ENCODE measurements at regions not wholly inside any gene's neighbourhood (a gene's known extent, or its start where the extent isn't known, plus 50 kb on each side); places are given as distances from the start of the nearest gene placed in this dataset.
"Not testable (repeated sequence)": the region's sequence is repeated elsewhere in the genome, so short reads cannot be mapped to it uniquely, and the experiment has no call there.

DNA sequence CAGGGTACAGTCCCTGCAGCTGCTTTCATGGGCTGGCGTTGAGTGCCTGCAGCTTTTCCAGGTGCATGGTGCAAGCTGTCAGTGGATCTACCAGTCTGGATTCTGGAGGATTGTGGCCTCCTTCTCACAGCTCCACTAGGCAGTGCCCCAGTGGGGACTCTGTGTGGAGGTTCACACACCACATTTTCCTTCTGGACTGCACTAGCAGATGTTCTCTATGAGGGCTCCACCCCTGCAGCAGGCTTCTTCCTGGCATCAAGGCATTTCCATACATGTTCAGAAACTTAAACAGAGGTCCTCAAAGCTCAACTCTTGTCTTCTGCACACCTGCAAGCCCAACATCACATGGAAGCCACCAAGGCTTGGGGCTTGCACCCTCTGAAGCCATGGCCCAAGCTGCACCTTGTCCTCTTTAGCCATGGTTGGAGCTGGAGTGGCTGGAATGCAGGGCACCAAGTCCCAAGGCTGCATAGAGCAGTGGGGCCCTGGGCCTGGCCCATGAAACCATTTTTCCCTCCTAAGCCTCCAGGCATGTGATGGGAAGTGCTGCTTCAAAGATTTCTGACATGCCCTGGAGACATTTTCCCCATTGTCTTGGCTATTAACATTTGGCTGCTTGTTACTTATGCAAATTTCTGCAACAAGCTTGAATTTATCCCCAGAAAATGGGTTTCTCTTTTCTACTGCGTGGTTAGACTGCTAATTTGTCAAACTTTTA is 250.2 kb upstream of the COPS8 start:
- no peak for DNase-seq

DNA sequence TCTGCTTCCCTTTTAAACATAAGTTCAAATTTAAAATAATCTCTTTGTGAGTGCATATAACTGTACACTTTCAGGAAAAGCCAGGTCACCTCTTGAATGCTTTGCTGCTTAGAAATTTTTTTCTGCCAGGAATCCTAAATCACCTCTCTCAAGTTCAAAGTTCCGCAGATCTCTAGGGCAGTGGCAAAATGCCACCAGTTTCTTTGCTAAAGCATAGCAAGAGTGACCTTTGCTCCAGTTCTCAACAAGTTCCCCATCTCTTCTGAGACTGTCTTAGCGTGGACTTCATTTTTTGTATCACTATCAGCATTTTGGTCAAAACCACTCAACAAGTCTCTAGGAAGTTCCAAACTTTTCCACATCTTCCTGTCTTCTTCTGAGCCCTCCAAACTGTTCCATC is 249.7 kb upstream of the COPS8 start:
- DNase-seq, result not testable (repeated sequence)

DNA sequence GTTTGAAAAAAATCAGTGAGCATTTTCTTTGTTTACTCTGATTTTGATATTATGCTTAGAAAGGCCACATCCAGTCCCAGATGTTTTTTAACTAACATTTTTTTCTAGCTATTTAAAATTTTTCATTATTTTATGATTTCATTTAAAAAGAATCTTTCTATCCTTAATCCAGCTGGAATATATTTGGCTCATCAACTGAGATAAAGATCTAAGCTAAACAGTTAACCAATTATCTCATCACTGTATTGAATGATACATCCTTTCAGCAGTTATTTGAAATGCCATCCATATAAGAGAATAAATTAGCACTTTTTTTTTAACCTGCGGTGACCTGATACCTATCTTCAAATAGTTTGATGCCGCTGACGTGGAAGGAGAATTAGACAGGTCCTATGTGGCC is 245.5 kb upstream of the COPS8 start:
- DNase-seq, result no peak

DNA sequence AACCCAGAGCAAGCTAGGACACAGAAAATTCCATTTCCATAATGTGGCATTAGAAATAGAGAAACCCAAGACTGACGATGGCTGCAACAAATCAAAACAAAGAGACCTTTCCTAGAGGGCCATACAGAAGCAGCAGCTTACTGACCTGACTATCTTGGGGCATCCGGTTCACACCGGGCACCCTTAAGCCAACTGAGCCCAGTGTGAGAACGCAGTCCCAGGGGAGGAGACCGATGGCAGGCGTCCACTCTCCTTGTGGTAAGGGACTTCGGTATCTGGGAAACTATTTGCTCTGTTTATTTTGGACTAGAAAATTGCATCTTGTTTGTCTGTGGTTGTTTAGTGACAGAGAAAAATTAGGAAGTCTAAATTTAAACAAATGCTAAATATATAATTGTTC is 244.8 kb upstream of the COPS8 start:
- DNase-seq, result no peak

DNA sequence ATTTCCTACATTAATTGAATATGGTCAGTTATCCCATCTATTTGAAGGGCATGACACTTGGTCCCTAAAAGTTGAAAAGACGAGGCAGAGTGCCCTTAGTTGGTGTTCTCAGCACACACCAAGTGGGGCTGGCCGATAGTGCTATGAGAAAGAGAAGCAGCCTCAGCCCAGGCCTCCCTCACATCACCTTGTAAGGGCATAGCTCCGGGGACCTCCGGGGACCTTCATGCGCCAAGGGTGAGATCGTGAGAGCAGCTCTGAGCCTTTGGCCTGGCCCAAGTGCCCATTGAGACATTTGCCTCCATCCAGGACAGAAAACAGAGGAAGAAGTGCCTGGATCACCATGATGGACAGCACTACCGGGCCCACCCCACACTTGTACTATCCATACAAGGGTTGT is 244.3 kb upstream of the COPS8 start:
- DNase-seq, result no peak

DNA sequence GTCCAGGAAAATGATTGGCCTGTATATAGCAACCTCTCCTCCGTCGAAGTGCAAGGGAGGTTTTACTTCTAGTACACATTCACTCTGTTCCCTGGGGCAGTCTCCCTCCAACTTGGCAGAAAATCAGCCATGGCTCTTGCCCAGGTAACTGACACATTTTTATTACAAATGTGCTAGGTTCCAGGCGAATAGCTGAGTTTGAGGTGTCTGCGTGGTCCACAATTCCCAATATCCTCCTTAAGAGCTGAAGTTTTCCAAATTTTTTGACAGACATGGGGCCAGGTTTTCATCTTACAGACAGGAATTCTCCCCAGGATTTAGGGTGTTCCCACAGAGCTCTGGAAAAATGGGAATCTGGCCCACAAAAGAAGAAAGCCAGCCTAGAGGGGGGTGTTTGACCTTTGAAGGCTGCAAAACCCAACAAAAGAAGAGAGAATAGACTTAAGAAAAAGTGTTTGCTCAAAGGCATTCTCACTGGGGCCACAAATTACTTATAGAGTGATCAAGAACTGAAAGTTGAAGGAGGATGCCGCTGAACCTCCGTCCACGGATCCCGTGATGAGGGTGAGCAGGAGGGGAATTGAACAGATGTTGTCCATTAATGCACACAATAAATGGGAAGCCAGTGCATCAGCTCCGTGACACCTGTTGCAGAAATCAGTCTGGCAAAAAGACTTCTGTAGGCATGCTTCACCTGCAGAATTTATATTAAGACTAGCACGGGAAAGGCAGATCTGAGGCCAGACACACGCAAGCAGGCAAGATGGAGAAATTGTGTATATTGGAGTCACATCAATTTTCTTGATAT is 242.3 kb upstream of the COPS8 start:
- no peak for DNase-seq

DNA sequence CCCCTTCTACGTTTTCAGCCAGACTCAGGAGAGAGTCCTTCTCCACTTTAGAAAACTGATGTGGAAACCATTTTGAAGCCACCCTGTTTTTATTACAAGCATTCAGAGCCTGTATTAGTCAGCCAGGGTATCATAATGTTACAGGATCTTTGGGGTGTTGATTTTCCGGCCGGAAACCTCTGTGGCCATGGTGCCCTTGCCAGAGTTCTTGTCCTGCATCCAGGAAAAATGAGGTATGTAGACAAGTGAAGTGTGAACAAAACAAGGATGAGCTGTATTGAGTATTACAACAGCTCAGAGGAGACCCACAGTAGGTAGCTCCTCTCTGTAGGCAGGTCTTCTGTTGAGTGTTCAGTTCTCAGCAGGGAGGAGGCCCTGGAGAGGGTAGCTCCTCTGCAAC is 241.0 kb upstream of the COPS8 start:
- DNase-seq, result no peak

DNA sequence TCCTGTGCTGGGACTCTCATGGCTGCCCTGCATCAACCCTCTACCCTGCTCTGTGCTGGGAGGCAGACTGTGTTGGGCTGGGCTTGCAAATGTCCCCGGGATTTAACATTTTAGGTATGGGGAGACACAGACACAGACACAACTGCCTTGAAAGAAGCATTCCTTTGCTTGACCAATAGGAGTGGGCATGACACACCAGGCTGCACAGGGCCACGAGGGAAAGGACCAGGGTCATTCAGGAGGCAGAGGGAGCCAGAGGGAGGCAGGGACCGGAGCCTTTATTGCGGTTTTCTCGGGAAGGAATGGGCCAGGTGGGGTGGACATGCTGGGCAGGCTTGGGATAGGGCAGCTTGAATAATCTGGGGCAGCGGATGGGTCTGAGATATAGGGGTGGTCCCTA is 238.7 kb upstream of the COPS8 start:
- no peak for DNase-seq

DNA sequence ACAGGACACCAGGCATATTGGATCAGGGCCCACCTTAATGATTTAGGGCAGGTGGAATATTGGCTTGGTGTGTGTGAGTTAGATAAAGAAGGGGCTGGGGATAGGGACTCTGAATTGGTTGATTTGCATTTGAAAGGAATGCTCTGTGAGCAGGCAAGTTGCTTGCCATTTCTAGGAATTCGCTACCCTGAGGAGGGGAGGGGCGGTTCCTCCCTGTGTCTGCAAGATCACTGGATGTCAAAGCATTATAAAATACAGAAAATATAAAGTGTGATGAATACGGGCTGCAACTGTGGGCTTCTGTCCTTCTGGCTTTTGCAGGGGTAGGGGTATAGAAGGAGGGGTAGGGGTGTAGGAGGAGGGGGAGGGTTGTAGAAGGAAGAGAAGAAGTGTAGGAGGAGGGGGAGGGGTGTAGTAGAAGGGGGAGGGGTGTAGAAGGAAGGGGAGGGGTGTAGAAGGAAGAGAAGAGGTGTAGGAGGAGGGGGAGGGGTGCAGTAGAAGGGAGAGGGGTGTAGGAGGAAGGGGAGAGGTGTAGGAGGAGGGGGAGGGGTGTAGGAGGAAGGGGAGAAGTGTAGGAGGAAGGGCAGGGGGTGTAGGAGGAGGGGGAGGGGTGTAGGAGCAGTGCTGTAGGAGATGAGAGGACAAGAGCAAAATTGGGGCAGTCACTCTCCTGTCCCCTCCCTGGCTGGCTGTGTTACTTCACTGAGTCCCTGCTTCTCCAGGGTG is 238.0 kb upstream of the COPS8 start:
- DNase-seq, result no peak

DNA sequence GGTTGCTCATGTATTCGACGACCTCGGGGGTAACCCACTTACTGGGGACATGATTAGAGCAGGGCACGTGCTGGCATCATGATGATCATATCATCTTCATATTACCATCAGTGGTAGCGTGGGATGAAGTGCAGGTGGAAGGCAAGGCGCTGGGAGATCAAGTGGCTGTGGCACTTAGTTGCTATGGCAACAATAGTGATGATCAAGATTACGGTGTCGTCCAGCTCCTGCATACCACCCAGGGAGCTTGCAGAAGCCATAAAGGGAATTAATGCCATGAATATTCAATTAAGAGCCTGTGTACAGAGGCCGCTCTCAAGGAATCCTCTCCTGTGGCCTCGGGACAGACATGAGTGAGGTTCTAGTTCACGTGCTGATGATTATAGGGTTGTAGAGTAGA is 237.2 kb upstream of the COPS8 start:
- no peak for DNase-seq

DNA sequence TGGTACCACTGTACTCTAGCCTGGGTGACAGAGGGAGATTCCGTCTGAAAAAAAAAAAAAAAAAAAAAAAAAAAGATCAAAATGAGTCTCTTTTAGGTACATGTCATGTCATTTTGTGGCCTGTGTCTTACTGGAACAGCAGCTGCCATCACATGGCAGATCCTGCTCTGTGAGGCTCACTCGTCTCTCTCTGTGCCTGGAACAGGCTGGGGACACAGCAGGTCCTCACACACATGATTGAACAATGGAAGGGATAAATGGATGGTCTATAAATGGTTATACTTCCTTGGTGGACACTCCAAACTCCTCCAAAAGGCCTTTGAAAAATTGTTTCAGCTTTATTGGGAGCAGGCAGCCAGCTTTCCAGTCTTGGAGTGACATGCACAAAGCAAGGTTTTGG is 236.2 kb upstream of the COPS8 start:
- DNase-seq, result no peak

DNA sequence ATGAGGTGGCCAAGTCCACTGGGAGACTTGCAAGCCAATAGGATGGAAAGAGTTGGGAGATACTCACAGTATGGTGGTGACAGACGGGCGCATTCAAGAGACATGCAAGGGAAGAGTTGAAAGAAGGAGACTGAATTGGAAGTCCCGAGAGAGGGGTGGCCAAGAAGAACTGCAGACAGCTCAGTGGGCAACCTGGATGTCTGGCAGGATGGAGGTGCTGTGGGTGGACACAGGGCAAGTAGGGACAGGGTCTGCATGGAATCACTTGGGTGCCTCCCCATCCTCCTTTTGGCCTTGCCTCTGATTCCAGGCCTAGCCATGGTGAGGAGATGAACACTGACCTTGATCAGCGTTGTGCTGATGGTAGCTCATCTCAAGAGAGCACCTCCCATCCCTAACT is 235.7 kb upstream of the COPS8 start:
- DNase-seq, result no peak

DNA sequence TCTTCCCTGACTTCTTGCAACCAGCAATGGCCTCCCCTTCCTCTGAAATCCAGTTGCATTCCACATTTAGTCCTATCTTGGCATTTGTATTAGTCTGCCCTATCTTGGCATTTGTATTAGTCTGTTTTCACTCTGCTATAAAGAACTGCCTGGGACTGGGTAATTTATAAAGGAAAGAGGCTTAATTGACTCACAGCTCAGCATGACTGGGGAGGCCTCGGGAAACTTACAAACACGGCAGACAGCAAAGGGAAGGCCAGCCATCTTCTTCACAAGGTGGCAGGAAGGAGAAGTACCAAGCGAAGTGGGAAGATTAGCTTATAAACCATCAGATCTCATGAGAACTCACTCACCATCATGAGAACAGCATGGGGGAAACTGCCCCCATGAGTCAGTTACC is 234.5 kb upstream of the COPS8 start:
- no peak for DNase-seq

DNA sequence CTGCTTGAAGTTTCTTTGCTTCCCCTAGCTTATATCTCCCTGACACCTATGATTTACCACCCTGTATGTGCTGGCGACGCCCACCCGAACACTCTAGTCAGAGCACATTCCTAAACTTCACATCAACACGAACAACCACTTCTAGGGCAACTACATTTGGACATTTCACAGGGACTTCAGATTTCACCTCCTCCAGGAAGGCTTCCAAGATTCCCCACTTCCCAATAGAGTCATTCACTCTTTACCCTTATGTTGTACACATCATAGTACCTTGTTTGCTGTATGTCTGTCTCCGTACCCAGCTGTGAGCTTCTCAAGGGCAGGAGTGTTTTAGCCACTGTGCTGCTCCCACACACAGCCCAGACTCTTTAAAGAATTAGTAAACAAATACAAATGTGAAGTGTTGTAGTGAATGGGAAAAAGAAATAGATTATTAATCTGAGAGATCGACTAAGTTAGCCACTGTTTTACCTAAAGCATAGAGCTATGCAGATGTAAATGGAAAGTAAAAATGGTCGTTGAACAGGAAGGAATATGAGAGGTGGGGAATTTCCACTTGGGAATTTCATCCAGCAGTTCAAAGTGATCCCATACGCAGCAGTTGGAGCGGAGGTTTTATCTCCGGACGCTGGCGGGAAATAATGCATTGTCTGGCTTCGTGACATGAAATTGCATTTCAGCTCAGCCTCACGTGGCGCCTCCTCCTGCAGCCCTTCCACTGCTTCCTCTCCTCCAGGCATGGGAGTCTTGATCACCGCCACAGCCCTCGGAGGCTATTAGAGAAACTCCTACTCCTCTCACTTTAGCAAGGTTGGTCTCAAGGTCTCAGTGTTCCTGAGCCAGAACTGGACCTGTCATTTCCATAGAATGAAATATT is 233.4 kb upstream of the COPS8 start:
- DNase-seq, result no peak

DNA sequence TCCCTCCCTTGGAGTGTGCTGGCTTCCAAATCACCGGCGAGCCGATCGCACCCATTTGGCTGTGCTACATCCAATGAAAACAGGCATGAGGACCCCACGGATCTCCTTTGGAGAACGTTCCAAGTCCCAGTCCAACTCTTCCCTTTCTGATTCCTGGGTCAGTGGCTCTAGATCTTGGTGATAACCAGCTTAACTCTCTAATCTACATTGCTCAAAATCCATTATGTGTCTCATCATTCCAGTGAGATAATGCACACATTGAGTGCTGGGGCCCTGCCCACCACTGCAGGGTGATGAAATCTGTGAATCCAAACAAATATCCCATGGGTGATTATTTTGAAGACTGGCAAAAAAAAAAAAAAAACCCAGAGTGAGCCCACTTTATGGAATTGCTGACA is 232.7 kb upstream of the COPS8 start:
- DNase-seq, result no peak

DNA sequence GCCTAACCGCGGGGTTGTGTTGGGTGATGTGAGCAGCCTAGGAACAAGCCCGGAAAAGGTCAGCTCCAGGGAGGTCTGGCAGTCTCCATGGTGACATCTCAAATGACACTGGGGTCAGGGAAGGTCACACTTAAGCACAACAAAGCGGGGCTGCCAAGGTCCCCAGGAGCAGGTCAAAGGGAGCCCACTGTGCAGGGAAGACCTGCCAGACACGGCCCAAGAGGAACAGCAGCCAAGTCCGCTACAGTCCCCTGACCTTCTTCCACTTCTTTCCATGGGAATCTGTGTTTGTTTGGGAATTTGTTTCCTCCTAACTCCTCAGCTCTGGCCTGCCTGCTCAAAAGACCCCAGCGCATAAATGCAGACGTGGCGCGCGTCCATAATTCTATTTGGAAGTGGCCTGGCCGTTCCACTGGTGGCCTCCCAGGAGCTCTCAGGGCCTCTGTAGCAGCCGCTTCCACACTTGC is 232.1 kb upstream of the COPS8 start:
- DNase-seq, result no peak

DNA sequence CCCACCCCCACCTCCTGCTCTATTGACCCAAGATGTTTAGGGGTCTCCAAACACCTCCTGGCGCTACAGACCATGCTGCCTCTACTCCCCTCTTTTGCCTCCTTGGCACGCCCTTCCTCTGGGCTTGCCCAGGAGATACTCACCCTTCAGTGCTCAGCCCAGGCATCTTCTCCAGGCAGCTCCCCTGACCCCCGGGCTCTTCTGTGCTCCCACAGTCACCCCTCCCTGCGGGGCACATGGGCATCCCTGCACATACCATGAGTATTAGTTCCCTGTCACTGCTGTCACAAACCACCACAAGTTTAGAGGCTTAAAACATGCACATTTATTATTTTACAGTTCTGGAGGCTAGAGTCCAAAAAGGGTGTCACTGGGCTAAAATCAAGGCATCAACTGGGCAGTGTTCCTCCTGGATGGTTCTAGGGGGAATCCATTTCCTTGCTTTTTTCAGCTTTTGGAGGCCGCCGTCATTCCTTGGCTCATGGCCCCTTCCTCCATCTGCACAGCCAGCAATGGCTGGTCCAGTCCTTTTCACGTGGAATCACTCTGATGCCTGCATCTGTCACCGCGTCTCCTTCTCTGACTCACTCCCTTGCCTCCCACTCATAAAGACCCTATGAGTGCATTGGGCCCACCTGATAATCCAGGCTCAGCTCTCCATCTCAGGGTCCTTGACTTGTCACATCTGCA is 230.4 kb upstream of the COPS8 start:
- DNase-seq, result no peak

DNA sequence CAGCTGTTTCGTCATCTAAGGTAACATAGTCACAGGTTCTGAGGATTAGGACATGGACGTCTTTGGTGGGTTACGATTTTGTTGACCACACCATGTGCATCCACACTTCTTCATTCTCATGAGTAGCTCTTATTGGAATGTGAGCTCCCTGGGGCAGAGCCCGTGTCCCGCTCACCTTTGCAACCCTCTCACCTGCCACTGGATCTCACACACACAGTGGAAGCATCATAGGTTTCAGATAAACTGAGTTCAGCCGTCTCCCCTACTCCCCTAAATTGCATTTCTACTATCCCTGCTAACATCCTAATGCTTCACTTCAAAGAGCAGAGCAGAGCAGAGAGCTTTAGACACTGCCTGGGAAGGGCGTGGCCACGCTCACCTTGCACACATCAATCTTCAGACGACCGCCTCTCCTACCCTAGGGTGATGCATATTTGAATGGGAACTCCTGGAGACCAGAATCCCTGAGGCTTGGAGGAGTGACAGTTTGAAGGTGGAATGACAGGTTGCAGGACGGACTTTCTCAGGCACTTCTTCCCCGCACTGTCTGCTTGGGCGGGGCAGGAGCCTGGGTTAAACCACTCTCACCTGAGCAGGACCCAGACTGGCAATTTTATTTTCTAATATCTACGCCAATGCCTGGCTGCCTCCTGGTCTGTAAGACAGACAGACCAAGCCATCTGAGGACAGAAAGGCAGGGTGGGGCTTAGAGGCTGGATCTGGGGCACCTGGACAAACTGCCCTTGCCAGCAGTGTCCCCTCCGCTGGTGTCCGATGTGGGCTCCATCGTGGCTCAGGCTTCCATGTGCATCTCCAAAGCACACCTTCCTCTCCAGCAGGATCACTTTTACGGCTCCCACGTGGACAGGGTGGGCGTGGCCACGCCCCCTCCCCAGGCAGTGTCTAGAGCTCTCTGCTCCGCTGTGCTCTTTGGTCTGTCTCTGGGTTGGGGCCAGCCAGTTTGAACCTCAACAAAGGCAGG is 229.5 kb upstream of the COPS8 start:
- no peak for DNase-seq

DNA sequence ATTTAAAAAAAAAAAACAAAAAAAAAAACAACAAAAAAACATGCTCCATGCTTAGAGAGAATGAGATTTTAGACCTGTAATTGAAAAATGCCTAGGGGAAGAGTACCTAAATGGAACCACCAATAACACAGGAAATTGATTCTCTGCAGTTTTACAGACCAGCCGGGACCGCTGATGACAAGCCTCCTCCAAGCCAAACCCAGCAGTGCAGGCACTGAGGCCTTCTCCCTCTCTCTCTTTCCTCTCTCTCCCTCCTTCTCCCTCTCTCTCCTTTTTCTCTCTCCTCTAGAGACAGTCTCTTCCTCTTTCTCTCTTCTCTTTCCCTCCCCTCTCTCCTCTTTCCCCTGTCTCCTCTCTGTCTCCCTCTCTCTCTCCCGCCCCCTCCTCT is 228.8 kb upstream of the COPS8 start:
- no peak for DNase-seq

DNA sequence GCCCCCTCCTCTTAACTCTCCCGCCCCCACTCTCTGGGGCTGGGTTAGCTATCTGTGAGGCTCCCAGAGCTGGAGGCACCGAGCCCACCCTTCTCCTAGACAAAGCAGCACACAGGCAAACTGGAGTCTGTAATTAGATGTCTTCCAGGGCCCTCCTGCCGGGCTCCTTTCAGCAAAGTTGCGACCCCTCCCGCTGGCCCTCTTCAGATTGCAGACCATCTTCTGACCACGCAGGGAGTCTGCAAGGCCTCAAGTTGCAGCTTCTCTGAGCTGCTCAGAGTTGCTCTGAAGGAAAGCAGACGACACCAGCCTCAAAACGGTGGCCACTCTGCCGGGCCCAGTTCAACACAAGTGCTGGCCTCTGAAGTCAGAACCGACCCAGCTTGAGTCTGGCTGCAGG is 228.4 kb upstream of the COPS8 start:
- DNase-seq, result no peak

DNA sequence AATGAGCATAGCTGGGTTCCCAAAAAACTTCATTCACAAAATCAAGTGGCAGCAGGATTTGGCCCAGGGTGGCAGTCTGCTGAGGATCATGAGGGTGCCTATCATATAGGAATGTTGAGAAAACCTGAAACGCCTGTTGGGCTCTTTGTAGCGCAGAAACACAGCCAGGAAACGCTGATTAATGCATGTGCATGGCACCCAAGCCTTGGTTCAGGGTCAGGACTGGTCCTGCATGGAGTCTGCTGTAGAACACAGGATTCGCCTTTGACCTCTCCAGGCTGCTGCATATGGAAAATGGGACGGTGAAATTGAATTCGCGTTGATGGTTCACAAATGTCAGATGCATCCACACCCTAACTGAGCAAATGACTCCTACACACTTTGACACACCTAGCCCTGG is 227.9 kb upstream of the COPS8 start:
- DNase-seq, result no peak

All from stimulated activated naive CD4-positive, alpha-beta T cell (primary cell).